SK-N-MC (cell line): ENCODE measurements at regions not wholly inside any gene's neighbourhood (a gene's known extent, or its start where the extent isn't known, plus 50 kb on each side); places are given as distances from the start of the nearest gene placed in this dataset.

Source experiments
- EZH2 ChIP-seq: fragments of 200-600 bp; sonication (generic); IDR thresholded peaks from one replicate; pipeline ENCODE4 v1.6.1; 2017; ENCODE audit warnings: antibody characterized with exemption
- FOXP2 ChIP-seq: optimal IDR thresholded peaks from 2 replicates; pipeline ENCODE3; 2011; ENCODE audit warnings: mild to moderate bottlenecking, moderate library complexity; ENCODE audit not compliant: insufficient read depth; ENCODE audit errors: extremely low read length, control extremely low read depth
- POLR2AphosphoS5 ChIP-seq: IDR thresholded peaks from 2 replicates; pipeline ENCODE4 v1.6.1; 2012; ENCODE audit warnings: mild to moderate bottlenecking, low read depth, low read length, borderline replicate concordance

DNA sequence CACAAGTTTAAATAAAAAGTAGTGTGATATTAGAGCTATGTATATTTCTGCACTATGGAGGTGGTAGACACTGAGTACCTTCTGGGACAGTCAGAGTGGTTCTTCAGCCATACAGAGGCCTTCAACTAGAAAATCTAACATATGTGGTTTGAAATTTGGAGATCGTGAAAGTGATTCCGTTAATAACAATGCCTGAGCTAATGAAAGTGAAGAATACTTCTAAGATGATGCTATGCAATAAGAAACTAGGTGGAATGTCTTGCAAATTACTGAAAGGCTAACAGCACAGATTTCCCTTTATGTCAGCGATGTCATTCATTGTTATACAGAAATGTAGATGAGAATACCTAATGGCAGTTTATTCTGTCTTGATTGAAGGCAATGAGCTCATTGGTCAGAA, 1984.7 kb upstream of the RAG2 start:
- TF ChIP-seq POLR2AphosphoS5: no peak
- TF ChIP-seq EZH2: no peak
- no peak for TF ChIP-seq FOXP2
